ENCODE measurements at regions not wholly inside any gene's neighbourhood (a gene's known extent, or its start where the extent isn't known, plus 50 kb on each side); places are given as distances from the start of the nearest gene placed in this dataset.

- 77 to 85% methylated on average over 3 of the region's 3 CpGs for WGBS, 2 donors
- Histone ChIP-seq H3K36me3 (no peaks in the 10 kb centered on the region), H3K4me1 (peaks cover 5 to 12% (median 10%) of the 10 kb centered on the region in 3 donors), H3K27me3 (no peaks in the 10 kb centered on the region), H3K27ac (no peak overlapping the region), H3K4me3 (no peak overlapping the region), H3K9me3 (no peaks in the 10 kb centered on the region)
- no peak for FAIRE-seq
- no peak for ATAC-seq
- DNase-seq = no peak
- TF ChIP-seq, protein P1, sequence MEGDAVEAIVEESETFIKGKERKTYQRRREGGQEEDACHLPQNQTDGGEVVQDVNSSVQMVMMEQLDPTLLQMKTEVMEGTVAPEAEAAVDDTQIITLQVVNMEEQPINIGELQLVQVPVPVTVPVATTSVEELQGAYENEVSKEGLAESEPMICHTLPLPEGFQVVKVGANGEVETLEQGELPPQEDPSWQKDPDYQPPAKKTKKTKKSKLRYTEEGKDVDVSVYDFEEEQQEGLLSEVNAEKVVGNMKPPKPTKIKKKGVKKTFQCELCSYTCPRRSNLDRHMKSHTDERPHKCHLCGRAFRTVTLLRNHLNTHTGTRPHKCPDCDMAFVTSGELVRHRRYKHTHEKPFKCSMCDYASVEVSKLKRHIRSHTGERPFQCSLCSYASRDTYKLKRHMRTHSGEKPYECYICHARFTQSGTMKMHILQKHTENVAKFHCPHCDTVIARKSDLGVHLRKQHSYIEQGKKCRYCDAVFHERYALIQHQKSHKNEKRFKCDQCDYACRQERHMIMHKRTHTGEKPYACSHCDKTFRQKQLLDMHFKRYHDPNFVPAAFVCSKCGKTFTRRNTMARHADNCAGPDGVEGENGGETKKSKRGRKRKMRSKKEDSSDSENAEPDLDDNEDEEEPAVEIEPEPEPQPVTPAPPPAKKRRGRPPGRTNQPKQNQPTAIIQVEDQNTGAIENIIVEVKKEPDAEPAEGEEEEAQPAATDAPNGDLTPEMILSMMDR (IDR thresholded peaks at IDR 0.05) = no peak
- intact Hi-C loops (cut with DNase I) = no loop called here
Measured at GRCh38 chr2:176733698-176734430, 464.6 kb downstream of the MTX2 start.

- ATAC-seq (no peak), FAIRE-seq (no peak), DNase-seq (no peak)
- H3K27ac ChIP-seq = no peak overlapping the region
- intact Hi-C loops (cut with DNase I) = no loop called here
- H3K9me3 ChIP-seq = no peaks in the 10 kb centered on the region
- H3K27me3 ChIP-seq = no peaks in the 10 kb centered on the region
- TF ChIP-seq, protein P1 (IDR thresholded peaks at IDR 0.05) = no peak
- WGBS, 2 donors = 80 to 82% methylated on average over 5 of the region's 5 CpGs
- no peak overlapping the region for H3K4me3 ChIP-seq
- peaks cover 5 to 12% (median 9%) of the 10 kb centered on the region in 3 donors for H3K4me1 ChIP-seq
- no peaks in the 10 kb centered on the region for H3K36me3 ChIP-seq
Measured at GRCh38 chr2:176734868-176735267, 465.6 kb downstream of the MTX2 start.

- Histone ChIP-seq H3K36me3 (no peaks in the 10 kb centered on the region), H3K9me3 (no peaks in the 10 kb centered on the region), H3K27me3 (peaks cover 0 to 7% (median 0%) of the 10 kb centered on the region in 4 donors), H3K27ac (no peak overlapping the region), H3K4me3 (no peak overlapping the region), H3K4me1 (no peaks in the 10 kb centered on the region)
- ATAC-seq (no peak), DNase-seq (no peak), FAIRE-seq (no peak)
- TF ChIP-seq, protein P1 (IDR thresholded peaks at IDR 0.05) = no peak
- intact Hi-C loops (cut with DNase I) = no loop called here
- WGBS, 2 donors = 63 to 82% methylated on average over 1 of the region's 1 CpG
Measured at GRCh38 chr2:176742271-176742670, 470.3 kb upstream of the HNRNPA3 start.

GRCh38 chr2:176743671-176744070, 468.9 kb upstream of the HNRNPA3 start:
- H3K27ac ChIP-seq = no peak overlapping the region
- 73 to 84% methylated on average over 3 of the region's 3 CpGs for WGBS, 2 donors
- peaks cover 0 to 7% (median 0%) of the 10 kb centered on the region in 4 donors for H3K27me3 ChIP-seq
- intact Hi-C loops (cut with DNase I) = no loop called here
- DNase-seq = no peak
- no peaks in the 10 kb centered on the region for H3K9me3 ChIP-seq
- ATAC-seq = no peak
- no peak overlapping the region for H3K4me3 ChIP-seq
- TF ChIP-seq, protein P1 (IDR thresholded peaks at IDR 0.05) = no peak
- no peak for FAIRE-seq
- H3K36me3 ChIP-seq = no peaks in the 10 kb centered on the region
- H3K4me1 ChIP-seq = no peaks in the 10 kb centered on the region

GRCh38 chr2:176744146-176744545, 468.4 kb upstream of the HNRNPA3 start:
- Histone ChIP-seq H3K9me3 (no peaks in the 10 kb centered on the region), H3K27me3 (peaks cover 0 to 7% (median 0%) of the 10 kb centered on the region in 4 donors), H3K27ac (no peak overlapping the region), H3K36me3 (no peaks in the 10 kb centered on the region), H3K4me3 (no peak overlapping the region), H3K4me1 (no peaks in the 10 kb centered on the region)
- DNase-seq = no peak
- no peak for ATAC-seq
- FAIRE-seq = peak; percentile 9
- WGBS, 2 donors = 19 to 25% methylated on average over 4 of the region's 4 CpGs
- intact Hi-C loops (cut with DNase I) = no loop called here
- TF ChIP-seq, protein P1 (IDR thresholded peaks at IDR 0.05) = no peak

Measured in pancreas (tissue), 10 donors.